ENCODE measurements at regions not wholly inside any gene's neighbourhood (a gene's known extent, or its start where the extent isn't known, plus 50 kb on each side); places are given as distances from the start of the nearest gene placed in this dataset.

DNA sequence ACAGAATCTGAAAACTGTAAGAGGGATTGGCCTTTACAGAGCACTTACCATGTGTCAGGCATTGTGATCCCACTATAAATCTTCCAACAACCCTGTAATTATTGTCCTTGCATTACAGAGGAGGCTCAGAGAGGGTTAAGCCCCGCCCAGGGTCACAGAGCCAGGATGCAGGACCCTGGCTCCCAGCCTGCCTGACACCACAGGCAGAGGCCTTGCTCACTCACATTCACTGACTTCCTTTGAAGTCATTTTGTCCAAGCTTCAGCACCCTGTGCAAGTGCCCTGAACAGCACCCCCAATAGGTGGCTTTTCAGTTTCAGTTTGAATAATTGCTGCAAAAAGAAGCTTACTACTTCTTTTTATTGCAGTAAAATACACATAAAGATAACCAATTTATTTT, 256.8 kb upstream of the NFIA start:
- peaks cover 55% of the 10 kb centered on the region for H3K4me1 Mint-ChIP-seq
- H3K9me3 Mint-ChIP-seq = peaks cover 8% of the 10 kb centered on the region
- no peak for DNase-seq (ENCODE audit: low read depth, low spot score)
- H3K4me3 Mint-ChIP-seq = no peak overlapping the region
- H3K27ac Mint-ChIP-seq (ENCODE audit: unreplicated experiment) = no peak overlapping the region
- H3K27me3 Mint-ChIP-seq (ENCODE audit: low read depth) = no peaks in the 10 kb centered on the region
- H3K36me3 Mint-ChIP-seq (ENCODE audit: low read depth) = peaks cover 12% of the 10 kb centered on the region
- TF ChIP-seq, protein P1, sequence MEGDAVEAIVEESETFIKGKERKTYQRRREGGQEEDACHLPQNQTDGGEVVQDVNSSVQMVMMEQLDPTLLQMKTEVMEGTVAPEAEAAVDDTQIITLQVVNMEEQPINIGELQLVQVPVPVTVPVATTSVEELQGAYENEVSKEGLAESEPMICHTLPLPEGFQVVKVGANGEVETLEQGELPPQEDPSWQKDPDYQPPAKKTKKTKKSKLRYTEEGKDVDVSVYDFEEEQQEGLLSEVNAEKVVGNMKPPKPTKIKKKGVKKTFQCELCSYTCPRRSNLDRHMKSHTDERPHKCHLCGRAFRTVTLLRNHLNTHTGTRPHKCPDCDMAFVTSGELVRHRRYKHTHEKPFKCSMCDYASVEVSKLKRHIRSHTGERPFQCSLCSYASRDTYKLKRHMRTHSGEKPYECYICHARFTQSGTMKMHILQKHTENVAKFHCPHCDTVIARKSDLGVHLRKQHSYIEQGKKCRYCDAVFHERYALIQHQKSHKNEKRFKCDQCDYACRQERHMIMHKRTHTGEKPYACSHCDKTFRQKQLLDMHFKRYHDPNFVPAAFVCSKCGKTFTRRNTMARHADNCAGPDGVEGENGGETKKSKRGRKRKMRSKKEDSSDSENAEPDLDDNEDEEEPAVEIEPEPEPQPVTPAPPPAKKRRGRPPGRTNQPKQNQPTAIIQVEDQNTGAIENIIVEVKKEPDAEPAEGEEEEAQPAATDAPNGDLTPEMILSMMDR (conservative IDR thresholded peaks at IDR 0.05) = peak; percentile 50

DNA sequence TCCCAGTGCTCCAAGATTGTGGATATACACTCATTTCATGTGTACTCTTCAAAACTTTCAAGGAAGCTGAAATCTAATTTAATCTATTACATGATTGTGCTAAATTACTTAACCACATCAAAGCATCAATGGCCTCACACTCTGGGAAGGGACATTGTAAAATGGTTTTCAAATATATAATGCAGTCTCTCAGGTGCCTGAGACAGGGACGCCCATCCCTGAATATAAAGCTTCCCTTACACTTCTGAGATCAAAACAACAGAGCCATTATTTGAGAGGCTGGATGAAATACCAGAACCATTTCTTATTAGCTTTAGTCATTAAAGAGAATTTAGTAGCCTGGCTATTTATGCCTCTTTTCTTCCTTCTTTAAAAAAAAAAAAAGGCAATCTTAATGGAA, 259.2 kb upstream of the NFIA start:
- peaks cover 49% of the 10 kb centered on the region for H3K4me1 Mint-ChIP-seq
- H3K4me3 Mint-ChIP-seq = no peak overlapping the region
- TF ChIP-seq, protein P1 (conservative IDR thresholded peaks at IDR 0.05) = no peak
- no peaks in the 10 kb centered on the region for H3K27me3 Mint-ChIP-seq (ENCODE audit: low read depth)
- no peak for DNase-seq (ENCODE audit: low read depth, low spot score)
- H3K9me3 Mint-ChIP-seq = peaks cover 11% of the 10 kb centered on the region
- H3K36me3 Mint-ChIP-seq (ENCODE audit: low read depth) = peaks cover 15% of the 10 kb centered on the region
- peak overlapping the region; percentile 62 for H3K27ac Mint-ChIP-seq (ENCODE audit: unreplicated experiment)

DNA sequence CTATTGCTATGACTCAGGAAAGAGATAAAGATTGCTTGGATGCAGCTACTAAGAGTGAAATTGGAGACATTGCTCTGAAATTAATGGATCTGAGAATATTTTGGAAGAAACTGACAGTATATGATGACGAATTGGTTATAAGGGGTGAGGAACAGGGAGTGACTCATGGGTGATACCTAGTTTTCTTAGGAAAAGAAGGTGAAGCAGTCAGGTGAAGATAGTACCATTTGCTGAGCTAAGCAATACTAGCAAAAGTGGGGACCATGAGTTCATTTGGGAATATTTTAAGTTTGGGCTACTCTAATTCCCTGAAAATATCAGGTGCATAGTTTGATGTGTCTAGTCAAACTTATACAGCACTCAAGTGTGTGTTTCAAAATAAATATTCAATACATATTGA, 260.1 kb upstream of the NFIA start:
- DNase-seq (ENCODE audit: low read depth, low spot score) = no peak
- H3K27me3 Mint-ChIP-seq (ENCODE audit: low read depth) = no peaks in the 10 kb centered on the region
- no peak overlapping the region for H3K4me3 Mint-ChIP-seq
- TF ChIP-seq, protein P1 (conservative IDR thresholded peaks at IDR 0.05) = no peak
- no peak overlapping the region for H3K27ac Mint-ChIP-seq (ENCODE audit: unreplicated experiment)
- peaks cover 15% of the 10 kb centered on the region for H3K36me3 Mint-ChIP-seq (ENCODE audit: low read depth)
- peaks cover 49% of the 10 kb centered on the region for H3K4me1 Mint-ChIP-seq
- peaks cover 11% of the 10 kb centered on the region for H3K9me3 Mint-ChIP-seq

DNA sequence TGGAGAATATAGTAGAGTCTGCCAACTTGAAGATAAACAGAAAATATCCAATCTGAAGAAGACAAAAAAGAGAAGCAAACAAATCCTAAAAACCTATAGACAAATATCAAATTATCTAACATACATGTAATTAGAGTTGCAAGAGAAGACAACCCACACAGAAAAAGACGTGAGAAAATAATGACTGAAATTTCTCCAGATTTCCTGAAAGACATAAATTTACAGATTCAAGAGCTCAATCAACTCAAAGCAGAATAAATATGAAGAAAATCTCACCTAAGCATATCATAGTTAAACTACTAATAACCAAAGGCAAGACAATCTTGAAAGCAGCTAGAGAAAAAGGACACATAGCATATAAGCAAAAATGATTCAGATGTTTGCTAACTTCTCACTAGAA, 261.2 kb upstream of the NFIA start:
- H3K27ac Mint-ChIP-seq (ENCODE audit: unreplicated experiment) = no peak overlapping the region
- H3K27me3 Mint-ChIP-seq (ENCODE audit: low read depth) = no peaks in the 10 kb centered on the region
- peaks cover 6% of the 10 kb centered on the region for H3K9me3 Mint-ChIP-seq
- H3K4me1 Mint-ChIP-seq = peaks cover 41% of the 10 kb centered on the region
- peaks cover 11% of the 10 kb centered on the region for H3K36me3 Mint-ChIP-seq (ENCODE audit: low read depth)
- TF ChIP-seq, protein P1 (conservative IDR thresholded peaks at IDR 0.05) = no peak
- no peak for DNase-seq (ENCODE audit: low read depth, low spot score)
- no peak overlapping the region for H3K4me3 Mint-ChIP-seq

DNA sequence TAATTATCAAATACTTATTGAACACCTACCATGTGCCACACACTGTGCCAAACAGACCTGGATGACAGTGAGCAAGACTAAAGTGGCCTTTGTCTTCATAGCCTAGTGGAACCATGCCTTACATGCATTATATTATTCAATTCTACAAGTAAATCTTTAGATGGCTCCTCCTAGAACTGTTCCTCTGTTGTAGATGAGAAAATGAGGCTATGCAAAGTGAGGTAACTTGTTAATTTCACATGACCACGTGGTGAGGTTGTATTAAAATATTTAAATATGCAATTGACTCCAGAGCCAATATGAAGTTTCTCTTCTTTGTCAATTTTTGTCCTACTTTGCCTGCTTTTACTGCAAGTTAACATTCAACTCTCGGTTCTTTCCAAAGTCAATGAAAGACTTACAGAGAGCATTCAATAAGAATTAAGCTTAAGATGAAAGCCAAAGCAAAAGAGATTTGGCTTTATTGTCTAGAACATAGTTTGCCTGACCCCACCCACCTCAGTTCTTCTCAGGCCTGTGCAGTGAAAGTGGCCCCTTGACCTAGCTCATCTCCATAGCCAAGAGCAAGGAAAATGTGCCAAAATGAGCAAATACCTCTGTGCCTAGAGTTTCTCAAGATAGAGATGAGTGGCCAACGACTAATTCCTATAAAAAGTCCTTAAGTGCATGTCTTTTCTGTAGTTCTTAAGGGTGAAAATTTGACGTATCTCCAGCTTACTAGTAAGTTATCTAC, 263.2 kb upstream of the NFIA start:
- H3K27ac Mint-ChIP-seq (ENCODE audit: unreplicated experiment) = no peak overlapping the region
- peaks cover 29% of the 10 kb centered on the region for H3K4me1 Mint-ChIP-seq
- H3K36me3 Mint-ChIP-seq (ENCODE audit: low read depth) = peaks cover 11% of the 10 kb centered on the region
- TF ChIP-seq, protein P1 (conservative IDR thresholded peaks at IDR 0.05) = no peak
- DNase-seq (ENCODE audit: low read depth, low spot score) = no peak
- no peak overlapping the region for H3K4me3 Mint-ChIP-seq
- peaks cover 6% of the 10 kb centered on the region for H3K9me3 Mint-ChIP-seq
- H3K27me3 Mint-ChIP-seq (ENCODE audit: low read depth) = no peaks in the 10 kb centered on the region
